ENCODE measurements at regions not wholly inside any gene's neighbourhood (a gene's known extent, or its start where the extent isn't known, plus 50 kb on each side); places are given as distances from the start of the nearest gene placed in this dataset.
"Not testable (repeated sequence)": the region's sequence is repeated elsewhere in the genome, so short reads cannot be mapped to it uniquely, and the experiment has no call there.

- peak; percentile 9 for DNase-seq
These were observed 75.2 kb downstream of the TMEM121 start for GRCh38 chr14:105601360-105602242.

- no peak for DNase-seq
These were observed 75.9 kb downstream of the TMEM121 start for GRCh38 chr14:105602243-105602750.

GRCh38 chr14:105602799-105603793, 76.7 kb downstream of the TMEM121 start:
- DNase-seq, result no peak

GRCh38 chr14:105604531-105605463, 78.4 kb downstream of the TMEM121 start:
- not testable (repeated sequence) for DNase-seq

- DNase-seq, result no peak
These were observed 79.3 kb downstream of the TMEM121 start for GRCh38 chr14:105605464-105606304.

GRCh38 chr14:105606305-105606975, 80.1 kb downstream of the TMEM121 start:
- not testable (repeated sequence) for DNase-seq

- DNase-seq, result peak; percentile 13
These were observed 80.6 kb downstream of the TMEM121 start for GRCh38 chr14:105607025-105607424.

- not testable (repeated sequence) for DNase-seq
These were observed 88.6 kb downstream of the TMEM121 start for GRCh38 chr14:105614987-105615386.

GRCh38 chr14:105615986-105616801, 89.8 kb downstream of the TMEM121 start:
- DNase-seq, result not testable (repeated sequence)

GRCh38 chr14:105616802-105617192, 90.4 kb downstream of the TMEM121 start:
- DNase-seq, result no peak

- no peak for DNase-seq
These were observed 90.9 kb downstream of the TMEM121 start for GRCh38 chr14:105617201-105617777.

GRCh38 chr14:105617805-105618204, 91.4 kb downstream of the TMEM121 start:
- DNase-seq, result not testable (repeated sequence)

- DNase-seq, result not testable (repeated sequence)
These were observed 92.9 kb downstream of the TMEM121 start for GRCh38 chr14:105619324-105619723.

GRCh38 chr14:105620178-105620864, 93.9 kb downstream of the TMEM121 start:
- not testable (repeated sequence) for DNase-seq

GRCh38 chr14:105620865-105621471, 94.6 kb downstream of the TMEM121 start:
- DNase-seq, result not testable (repeated sequence)

- not testable (repeated sequence) for DNase-seq
These were observed 95.3 kb downstream of the TMEM121 start for GRCh38 chr14:105621479-105622328.

Measured in activated CD8-positive, alpha-beta memory T cell treated with anti-CD3 and anti-CD28 coated beads, Interleukin-2, amount 50 U/mL, for 4 hours (primary cell).